ENCODE measurements at regions not wholly inside any gene's neighbourhood (a gene's known extent, or its start where the extent isn't known, plus 50 kb on each side); places are given as distances from the start of the nearest gene placed in this dataset.

GRCh38 chr18:68219274-68219673 is 495.6 kb downstream of the TMX3 start (continued):
- no peak for TF ChIP-seq SIRT6 (IDR thresholded peaks at IDR 0.05; ENCODE audit: low read length)

- no peak overlapping the region for H2BK15ac ChIP-seq (ENCODE audit: low read length)
- no peak overlapping the region for H2BK5ac ChIP-seq (ENCODE audit: low read depth, low read length)
- H3K4me3 ChIP-seq (ENCODE audit: extremely low read depth in 1 of 4, insufficient read depth in 2 of 4, low read depth in 3 of 4, low read length in 4 of 4): no peak overlapping the region
- H4K91ac ChIP-seq (replicated peaks; ENCODE audit: insufficient read length, low read length): no peak overlapping the region
- no peaks in the 10 kb centered on the region for H3K9me3 ChIP-seq (ENCODE audit: insufficient read depth in 2 of 2, low read depth in 1 of 2, low read length in 1 of 2)
- no peak overlapping the region for H3K9ac ChIP-seq (replicated peaks in 1 of 4; ENCODE audit: extremely low read depth in 1 of 4, low read depth in 3 of 4, low read length in 3 of 4)
- DNase-seq (ENCODE audit: low read depth in 1 of 2, low spot score in 2 of 2) (no peak), FAIRE-seq (no peak)
- H3K79me1 ChIP-seq (ENCODE audit: low read depth, low read length): no peaks in the 10 kb centered on the region
- no peak overlapping the region for H2BK120ac ChIP-seq (replicated peaks; ENCODE audit: low read depth, low read length)
- H3K4me1 ChIP-seq (replicated peaks in 1 of 4; ENCODE audit: control insufficient read depth in 3 of 4, insufficient read depth in 4 of 4, low read length in 3 of 4): peaks cover 0 to under 1% (median 0%) of the 10 kb centered on the region in 4 experiments; a peak in 1 of 7 replicates
- H3K23ac ChIP-seq (ENCODE audit: insufficient read length): no peak overlapping the region
- no peak overlapping the region for H4K5ac ChIP-seq (ENCODE audit: insufficient read length, low read depth, low read length)
- no peak overlapping the region for H2BK20ac ChIP-seq (ENCODE audit: low read length)
- H3K4me2 ChIP-seq (ENCODE audit: insufficient read depth in 1 of 2, low read depth in 2 of 2, low read length in 2 of 2): no peak overlapping the region
- no peak overlapping the region for H3K56ac ChIP-seq (replicated peaks; ENCODE audit: insufficient read length, low read depth, low read length)
- H4K20me1 ChIP-seq (replicated peaks in 1 of 2; ENCODE audit: control insufficient read depth in 1 of 2, insufficient read depth in 2 of 2, low read length in 2 of 2): no peaks in the 10 kb centered on the region
- no peaks in the 10 kb centered on the region for H3K27me3 ChIP-seq (replicated peaks in 1 of 4; ENCODE audit: control insufficient read depth in 3 of 4, extremely low read depth in 1 of 4, insufficient read depth in 3 of 4, low read length in 3 of 4)
- H4K8ac ChIP-seq (ENCODE audit: extremely low read depth, insufficient read depth, low read length): no peak overlapping the region
- H3K36me3 ChIP-seq (ENCODE audit: control insufficient read depth in 2 of 4, insufficient read depth in 4 of 4, low read length in 3 of 4): no peaks in the 10 kb centered on the region
- no peak overlapping the region for H2AK5ac ChIP-seq (ENCODE audit: low read depth, low read length)
- 97% methylated on average over 4 of the region's 4 CpGs; no CpG with 5 or more reads in 1 of the 2 experiments for WGBS, 2 experiments (ENCODE audit: extremely low coverage in 1 of 2, insufficient coverage in 1 of 2, insufficient read length in 1 of 2, insufficient replicate concordance in 2 of 2, low coverage in 1 of 2, low lambda C conversion rate in 2 of 2, missing lambda C conversion rate in 1 of 2)
- no peaks in the 10 kb centered on the region for H3K23me2 ChIP-seq (ENCODE audit: low read depth, low read length)
- no peak overlapping the region for H3K4ac ChIP-seq (replicated peaks; ENCODE audit: insufficient read length, low read depth, low read length)
- POLR2A ChIA-PET (ENCODE audit: partially characterized antibody): no interaction called here
- CTCF ChIA-PET (ENCODE audit: partially characterized antibody): interaction anchor here (1.6 kb wide), 1 partner anchor 18 kb away, joined by 4 read pairs; no protein-coding TSS in a partner anchor
- H3K14ac ChIP-seq (ENCODE audit: insufficient read length): no peak overlapping the region
- H3K18ac ChIP-seq (ENCODE audit: extremely low read depth, low read length): no peak overlapping the region
- no peak overlapping the region for H2BK12ac ChIP-seq (ENCODE audit: low read depth, low read length)
- H2AFZ ChIP-seq (ENCODE audit: low read length): no peak overlapping the region
- no peaks in the 10 kb centered on the region for H3K79me2 ChIP-seq (ENCODE audit: control insufficient read depth in 1 of 2, insufficient read depth in 2 of 2, low read length in 2 of 2)
- H3K27ac ChIP-seq (ENCODE audit: low read depth, low read length): no peak overlapping the region
- TF ChIP-seq NRF1 (IDR thresholded peaks at IDR 0.05; ENCODE audit: low read depth, low read length) (no peak), MAX (IDR thresholded peaks at IDR 0.05) (no peak), BCL11A (IDR thresholded peaks at IDR 0.05; ENCODE audit: low read depth in 2 of 2, low read length in 2 of 2) (no peak), USF2 (IDR thresholded peaks at IDR 0.05; ENCODE audit: low read length) (no peak), TBP (IDR thresholded peaks at IDR 0.05; ENCODE audit: low read depth, low read length) (no peak), JUND (IDR thresholded peaks at IDR 0.05; ENCODE audit: low read length) (no peak), CEBPB (IDR thresholded peaks at IDR 0.05; ENCODE audit: low read depth, low read length) (no peak), RXRA (IDR thresholded peaks at IDR 0.05; ENCODE audit: insufficient read depth, low read depth, low read length) (no peak), SRF (IDR thresholded peaks at IDR 0.05; ENCODE audit: low read depth, low read length) (no peak), YY1 (IDR thresholded peaks at IDR 0.05; ENCODE audit: low read depth, low read length) (no peak), HDAC6 (IDR thresholded peaks at IDR 0.05; ENCODE audit: low read depth, low read length) (no peak), EP300 (IDR thresholded peaks at IDR 0.05; ENCODE audit: borderline replicate concordance in 1 of 2, low read depth in 2 of 2, low read length in 2 of 2) (no peak)
Observed at GRCh38 chr18:68215931-68216330, 499.0 kb downstream of the TMX3 start.
